Stomach (tissue), 4 donors: ENCODE measurements at regions not wholly inside any gene's neighbourhood (a gene's known extent, or its start where the extent isn't known, plus 50 kb on each side); places are given as distances from the start of the nearest gene placed in this dataset.

Experiments
- CTCF ChIP-seq, 7 experiments: fragments of 450-650 bp in 4 of 7; fragments of 200-600 bp in 3 of 7; sonication (generic) in 3 of 7; IDR thresholded peaks; one replicate each; pipeline ENCODE4 v1.5.1; 2016 to 2019; ENCODE audit warnings: antibody characterized with exemption in 7 of 7, control low read depth in 2 of 7, mild to moderate bottlenecking in 1 of 7
- EP300 ChIP-seq: sonication (generic); formaldehyde crosslinking; IDR thresholded peaks from one replicate; pipeline ENCODE4 v1.6.1; 2017; ENCODE audit warnings: antibody characterized with exemption
- POLR2A ChIP-seq, 4 donors: fragments of 450-650 bp; IDR thresholded peaks; one replicate each; pipeline ENCODE4 v1.6.1; 2016; ENCODE audit warnings: antibody characterized with exemption in 4 of 4, control low read depth in 2 of 4, mild to moderate bottlenecking in 1 of 4, moderate library complexity in 1 of 4

- no peak for TF ChIP-seq CTCF (IDR thresholded peaks at IDR 0.05)
- TF ChIP-seq POLR2A (IDR thresholded peaks at IDR 0.05): no peak
- no peak for TF ChIP-seq EP300
Observed at GRCh38 chr5:174409971-174410370, 314.4 kb upstream of the MSX2 start.
